HG03139 (cell line): ENCODE measurements at regions not wholly inside any gene's neighbourhood (a gene's known extent, or its start where the extent isn't known, plus 50 kb on each side); places are given as distances from the start of the nearest gene placed in this dataset.
A peak's percentile ranks its signal among the peaks of the same experiment; 100 is the strongest.

ENCODE experiments used
- ATAC-seq: cut with Tn5 transposase; IDR thresholded peaks from one replicate; pipeline ENCODE4 v1.9.1; 2021; ENCODE audit not compliant: unreplicated experiment

DNA sequence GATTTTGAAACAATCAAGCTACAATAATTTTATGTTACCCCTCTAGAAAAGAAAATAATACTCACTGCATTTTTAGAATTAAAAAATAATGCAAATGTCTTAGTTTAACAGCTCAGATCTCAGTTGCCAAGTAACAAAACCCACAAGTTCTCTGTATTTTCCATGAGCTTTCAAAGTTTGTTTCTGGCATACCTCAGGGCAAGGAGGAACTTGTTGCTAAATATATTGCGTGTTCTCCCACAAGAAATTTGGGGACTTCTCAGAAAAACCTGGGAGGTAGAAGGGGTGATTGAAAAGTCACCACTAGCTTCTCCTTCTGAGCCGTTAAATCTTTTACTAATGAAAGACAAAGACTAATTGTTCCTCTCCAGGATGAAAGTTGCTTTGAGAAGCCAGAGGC lies 236.8 kb upstream of the MARCKS start:
- ATAC-seq, result no peak

DNA sequence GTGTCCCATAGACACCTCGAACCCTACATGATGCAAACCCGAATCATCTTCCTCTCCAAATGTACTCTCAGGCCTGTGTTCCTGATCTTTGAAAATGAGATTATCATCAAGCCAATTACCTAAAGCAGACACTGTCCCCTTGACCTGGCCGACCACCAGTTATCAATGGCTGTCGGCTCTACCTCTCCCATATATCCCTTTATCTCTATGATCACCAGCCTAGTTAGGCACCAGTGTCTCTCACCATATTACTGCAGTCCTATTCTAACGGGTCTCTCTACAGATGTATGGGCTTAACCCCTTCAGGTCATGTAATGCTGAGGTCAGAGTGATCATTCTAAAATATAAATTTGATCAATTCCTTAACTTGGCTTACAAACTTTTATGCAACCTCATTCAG lies 234.9 kb upstream of the MARCKS start:
- no peak for ATAC-seq

DNA sequence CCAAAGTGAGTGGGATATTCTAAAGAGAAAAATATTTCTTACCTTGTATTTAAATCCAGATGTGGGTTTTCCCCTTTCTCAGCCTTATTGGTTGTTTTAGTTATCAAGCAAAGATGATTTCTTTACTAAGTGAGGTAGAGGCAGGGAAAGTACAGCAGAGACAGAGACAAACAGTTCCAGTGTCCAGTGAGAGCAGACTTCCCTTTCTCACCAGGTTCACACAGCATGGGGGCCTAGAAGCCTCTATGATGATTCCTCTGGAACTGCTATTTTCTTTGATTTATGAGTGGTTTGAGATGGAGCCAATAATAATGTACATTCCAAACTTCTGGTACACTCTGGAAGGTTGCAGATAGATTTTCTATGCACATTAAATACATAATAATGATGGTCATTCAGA lies 234.0 kb upstream of the MARCKS start:
- no peak for ATAC-seq

DNA sequence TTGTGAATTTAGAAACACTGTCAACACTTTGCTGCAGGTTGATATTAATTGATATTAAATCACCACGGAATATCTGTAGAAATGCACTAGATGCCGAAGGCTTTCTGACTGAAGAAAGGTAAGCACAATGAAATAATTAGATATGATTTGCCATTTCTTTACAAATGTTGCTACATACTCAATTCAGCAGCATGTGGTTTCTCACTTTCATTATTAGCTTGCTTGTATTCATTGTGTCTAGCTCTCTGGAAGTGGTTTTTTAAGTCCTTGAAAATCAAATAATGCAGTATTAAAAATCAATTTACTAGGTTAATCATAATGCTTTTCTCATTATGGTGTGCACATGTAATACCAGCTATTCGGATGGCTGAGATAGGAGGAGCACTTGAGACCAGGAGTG lies 231.3 kb upstream of the MARCKS start:
- ATAC-seq, result peak; percentile 28

DNA sequence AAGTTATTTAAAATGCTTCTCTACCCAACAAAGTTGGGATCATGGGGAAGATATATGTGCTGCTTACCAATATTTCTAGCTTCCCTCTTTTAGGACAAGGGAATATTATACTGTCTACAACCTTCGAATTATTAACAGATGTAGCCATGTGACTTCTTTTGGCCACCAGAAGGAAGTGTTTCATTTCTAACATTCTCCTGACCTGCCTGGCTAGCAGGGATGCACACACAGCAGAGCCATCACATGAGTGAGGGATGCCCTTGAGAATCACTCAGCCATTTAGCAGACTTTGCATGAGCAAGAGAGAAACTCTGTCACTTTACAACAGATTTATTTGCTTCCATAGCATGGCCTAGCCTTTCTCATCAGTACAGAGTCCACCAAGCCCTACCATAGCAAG lies 230.7 kb upstream of the MARCKS start:
- peak; percentile 31 for ATAC-seq

DNA sequence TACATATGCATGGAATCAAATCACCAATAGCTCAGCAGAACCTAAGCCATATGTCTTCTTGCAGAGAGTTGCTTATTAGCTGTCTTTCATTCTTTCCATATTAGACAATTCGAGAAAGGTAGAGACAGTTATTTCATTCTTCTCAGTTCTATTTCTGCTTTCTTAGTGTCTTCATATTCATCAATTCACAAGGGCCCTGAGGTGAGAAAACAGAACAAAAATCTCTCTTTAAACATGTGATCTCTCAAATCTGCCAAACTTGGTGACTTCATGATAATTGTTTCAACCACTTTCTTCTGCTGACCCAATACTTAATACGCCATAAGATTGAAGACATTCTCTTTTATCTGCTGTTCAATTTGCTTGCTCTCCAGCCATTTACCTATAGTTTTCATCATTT lies 229.7 kb upstream of the MARCKS start:
- ATAC-seq, result no peak

DNA sequence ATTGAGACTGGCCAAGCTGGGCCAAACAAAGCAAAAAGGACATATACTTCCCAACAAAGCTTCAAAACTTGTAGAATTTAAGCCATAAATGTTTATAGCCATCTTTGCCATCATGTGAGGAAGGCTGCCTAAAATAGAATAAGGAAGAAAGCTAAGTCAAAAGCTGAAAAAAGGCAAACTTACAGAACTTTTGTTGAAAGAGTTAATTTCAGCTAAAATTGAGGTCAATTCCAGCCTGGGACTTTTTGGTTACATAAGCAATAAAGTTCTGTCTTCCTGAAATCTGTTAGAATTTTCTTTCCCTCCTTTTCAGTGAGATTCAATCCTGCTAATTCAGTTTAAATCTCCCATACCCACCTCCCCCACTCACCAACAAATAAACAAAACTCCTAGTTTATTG lies 227.9 kb upstream of the MARCKS start:
- ATAC-seq, result no peak

DNA sequence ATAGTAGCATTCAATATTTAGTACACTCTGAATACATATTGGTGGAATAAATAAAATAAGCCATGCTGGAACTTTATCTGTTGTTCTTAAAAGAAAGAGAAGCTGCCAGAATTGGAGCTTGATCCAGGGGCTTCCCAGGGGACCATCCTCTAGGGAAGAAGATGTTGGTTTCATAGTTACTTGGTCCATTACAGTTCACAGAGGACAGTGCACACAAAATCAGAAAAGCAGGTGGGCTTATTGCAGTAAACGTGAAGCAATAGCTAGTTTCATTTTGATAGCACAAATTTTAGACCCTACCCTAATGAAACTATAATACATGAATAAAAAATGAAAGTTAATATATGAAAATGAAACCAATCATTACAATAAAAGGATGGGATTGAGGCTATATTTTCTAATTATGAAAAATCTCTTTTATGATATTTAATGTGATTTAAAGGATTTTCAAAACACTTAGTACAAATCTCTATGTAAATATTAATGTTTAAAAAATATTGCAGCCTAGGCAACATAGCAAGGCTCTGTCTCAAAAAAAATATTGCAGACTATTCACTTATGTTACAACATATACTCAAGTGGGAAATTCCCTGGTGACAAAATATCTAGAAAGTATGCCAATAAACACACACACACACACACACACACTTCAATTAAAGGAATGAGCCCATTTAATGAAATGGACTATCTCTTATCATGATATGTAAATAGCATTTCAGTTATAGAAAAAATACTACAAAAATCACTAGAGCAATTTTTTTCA lies 227.0 kb upstream of the MARCKS start:
- no peak for ATAC-seq

DNA sequence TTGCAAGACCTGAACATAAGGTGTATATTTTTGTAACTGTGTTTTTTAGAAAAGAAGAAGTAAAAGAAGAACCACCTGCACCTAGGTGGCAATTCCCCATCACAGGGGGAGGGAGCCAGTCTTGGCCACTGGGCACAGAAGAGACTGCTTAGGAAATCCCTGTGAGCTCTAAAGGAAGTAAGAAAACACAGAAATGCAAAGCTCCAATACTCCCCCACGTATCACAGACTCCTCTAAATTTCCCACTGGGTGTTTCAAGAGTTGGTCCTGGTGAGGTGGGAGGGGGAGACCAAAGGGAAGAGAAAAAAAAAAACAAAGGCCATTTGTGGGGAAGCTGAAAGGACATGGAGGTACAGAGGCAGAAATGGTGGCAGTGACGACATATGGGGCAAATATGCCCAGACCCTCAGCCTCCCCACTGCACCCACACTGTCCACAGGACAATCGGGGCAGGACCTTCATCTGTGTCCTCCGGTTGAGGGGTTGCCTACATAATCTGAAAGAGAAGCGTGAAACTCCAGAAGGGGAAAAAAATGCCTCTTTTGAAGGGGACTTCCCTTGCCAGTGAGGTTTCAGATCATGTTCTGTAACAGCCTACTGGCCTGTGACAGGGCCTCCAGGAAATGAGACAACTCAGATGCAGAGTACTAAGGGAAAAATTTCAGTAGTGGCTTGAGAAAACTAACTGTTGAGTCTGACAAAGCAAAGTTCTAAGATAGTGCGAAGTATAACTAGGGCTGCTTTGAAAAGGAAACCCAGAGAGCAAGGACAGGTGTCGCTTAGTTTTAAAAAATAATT lies 226.2 kb upstream of the MARCKS start:
- ATAC-seq, result peak; percentile 58

DNA sequence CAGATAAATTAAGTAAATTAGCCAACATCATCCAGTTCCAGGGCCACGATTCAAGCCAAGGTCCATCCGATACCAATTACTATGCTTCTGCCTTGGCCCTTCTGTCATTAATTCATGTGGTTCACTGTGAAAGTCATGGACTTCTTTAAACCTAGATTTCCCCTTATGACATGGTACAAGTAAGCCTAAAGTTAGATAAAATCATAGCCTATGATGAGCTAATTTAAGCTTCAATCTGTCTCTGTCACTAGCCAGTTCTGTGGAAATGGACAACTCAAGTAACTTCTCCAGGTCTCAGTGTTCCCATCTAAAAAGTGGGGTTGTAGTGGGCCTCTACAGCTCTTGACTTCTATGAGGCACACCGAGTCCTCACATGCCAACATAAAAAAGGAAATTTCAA lies 225.5 kb upstream of the MARCKS start:
- no peak for ATAC-seq

DNA sequence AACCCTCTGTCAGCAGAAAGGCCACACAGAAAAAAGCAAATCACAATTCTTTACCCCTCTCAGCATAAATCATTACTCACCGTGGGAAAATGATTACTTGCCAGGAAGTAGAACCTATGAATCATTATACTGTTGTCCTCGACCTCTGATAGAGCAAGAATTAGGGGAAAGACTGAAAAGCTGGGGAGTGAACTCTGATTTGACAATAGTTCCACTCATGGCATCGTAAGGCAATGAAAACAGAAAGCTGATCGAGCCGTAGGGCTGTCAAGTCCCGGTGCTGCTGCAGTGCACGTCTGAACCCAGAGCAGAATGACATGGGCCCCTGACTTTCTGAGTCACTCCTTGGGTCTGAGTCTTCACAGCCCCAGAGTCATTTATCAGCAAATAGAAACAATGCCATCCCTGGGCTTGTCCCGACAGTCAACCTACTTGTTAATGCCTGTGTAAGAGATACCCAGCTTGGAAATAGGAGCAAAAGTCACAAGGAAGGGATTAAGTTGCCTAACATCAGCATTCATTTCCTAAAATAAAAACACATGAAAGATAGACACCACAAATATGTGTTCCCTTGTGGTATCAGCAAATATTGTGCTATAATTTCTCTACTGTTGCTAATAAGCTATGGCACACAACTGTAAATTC lies 224.8 kb upstream of the MARCKS start:
- peak; percentile 38 for ATAC-seq

DNA sequence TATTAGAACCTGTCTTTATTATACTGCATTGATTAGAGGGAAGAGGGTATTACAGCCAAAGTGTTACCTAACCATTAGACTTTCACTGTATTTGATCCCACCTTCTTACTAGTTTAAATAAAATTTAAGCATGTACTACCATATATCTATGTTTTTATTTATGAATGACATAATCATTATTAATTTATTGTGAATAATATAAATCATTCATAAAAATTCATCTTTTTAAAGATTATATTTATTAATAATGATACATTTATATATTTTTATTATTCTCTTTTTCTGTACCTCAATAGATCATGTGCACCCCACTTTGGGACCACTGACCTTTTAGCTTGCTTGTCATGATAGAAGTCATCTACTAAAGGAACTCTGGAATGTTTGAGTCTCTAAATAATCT lies 223.5 kb upstream of the MARCKS start:
- no peak for ATAC-seq

DNA sequence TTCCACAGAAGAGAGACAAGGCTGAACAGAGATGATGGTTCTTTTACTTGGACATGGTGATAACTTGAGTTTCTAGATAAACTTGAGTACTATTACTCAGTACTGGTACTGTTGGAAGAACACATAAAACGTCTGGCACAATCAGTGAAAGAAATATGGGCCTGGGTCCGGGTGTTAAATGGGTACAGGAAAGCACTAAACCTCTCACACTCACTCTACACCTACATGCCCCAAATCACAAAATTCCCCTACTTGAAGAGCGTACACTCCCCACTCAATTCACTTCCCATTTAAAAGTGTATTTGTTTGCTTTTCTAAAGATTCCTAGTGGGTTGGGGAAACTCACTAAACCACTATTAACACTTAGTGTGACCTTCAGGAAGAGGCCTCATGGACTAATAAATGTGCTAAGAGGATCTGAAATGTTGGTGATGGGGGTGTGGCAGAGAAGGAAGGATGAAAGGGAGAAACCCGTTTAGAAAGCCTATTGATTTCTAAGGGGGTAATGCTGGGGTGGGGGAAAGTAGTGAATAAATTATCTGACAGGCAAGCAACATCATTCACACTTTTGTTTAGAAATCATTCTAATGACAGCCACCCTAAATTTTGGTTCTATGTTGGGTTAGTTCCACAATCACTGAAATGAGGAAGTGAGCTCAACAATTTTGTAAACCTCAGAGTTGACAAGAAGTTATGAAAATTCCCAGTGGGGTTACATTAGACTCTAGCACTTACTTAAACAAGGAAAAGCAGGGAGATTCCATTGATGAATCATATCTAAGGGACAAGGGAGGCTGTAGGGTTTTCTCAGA lies 222.6 kb upstream of the MARCKS start:
- peak; percentile 20 for ATAC-seq

DNA sequence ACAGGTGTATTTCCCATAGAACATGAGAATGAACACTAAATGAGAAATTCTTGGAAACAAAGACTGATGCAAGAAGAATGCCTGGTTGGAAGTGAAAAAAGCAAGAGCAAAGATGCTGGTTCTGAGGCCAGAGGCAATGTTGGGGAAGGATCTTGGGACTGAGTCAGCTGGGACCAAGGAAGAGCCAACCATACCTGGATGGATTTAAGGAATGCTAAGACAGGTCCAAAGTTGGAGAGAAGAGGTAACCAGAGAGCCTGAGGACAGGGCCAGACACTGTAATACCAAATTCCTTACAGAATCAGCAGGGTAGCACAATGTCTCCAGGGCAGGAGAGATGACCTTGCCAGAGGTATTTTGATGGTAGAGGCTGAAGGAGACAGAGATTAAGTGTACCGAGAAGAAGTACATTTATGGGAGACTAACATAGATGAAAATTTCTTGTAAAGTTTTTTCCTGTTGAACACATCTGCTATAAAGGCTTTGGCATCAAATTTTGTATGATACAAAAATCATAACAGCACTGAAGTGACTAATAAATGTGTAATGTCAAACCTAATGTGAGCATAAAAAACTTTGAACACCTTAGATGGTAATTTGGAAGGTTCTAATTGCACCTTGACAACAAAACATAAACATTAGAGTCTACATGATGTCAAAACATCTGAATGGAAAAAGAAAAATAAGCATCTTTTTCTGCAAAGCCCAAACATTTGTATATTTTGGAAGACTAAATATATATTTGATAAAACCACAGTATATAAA lies 221.7 kb upstream of the MARCKS start:
- ATAC-seq, result no peak

DNA sequence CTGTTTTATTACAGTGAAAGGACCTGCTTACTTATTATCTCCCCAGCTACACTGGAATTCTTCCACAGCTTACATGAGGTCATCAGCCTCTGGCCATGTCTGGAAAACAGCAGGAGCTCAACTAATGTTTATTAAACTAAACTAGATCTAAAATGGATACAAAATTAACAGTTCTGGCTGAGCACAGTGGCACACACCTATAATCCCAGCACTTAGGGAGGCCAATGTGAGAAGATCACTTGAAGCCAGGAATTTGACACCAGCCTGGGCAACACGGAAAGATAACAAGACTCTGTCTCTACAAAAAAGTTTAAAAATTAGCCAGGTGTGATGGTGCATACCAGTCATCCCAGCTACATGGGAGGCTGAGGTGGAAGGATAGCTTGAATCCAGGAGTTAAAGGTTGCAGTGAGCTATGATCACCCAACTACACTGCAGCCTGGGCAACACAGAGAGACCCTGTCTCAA lies 220.8 kb upstream of the MARCKS start:
- ATAC-seq, result no peak

DNA sequence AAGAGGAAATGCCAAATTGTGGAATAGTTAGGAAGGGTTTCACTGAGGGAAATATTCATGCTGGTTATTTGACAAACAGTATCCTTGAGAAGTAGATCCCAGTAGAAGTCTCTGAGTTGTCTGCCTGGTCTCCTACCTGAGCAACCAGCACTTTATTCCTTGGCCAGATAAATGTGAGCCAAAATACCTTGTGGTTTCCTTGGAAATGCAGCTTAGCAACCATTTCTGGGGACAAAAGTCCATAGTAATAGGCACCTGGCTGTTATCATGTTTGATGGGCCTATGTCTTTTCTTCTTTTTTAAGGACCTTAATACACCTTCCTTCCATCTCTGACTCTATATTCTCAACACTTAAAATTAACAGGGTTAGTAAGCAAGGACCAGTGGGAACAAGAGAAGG lies 217.1 kb upstream of the MARCKS start:
- no peak for ATAC-seq

DNA sequence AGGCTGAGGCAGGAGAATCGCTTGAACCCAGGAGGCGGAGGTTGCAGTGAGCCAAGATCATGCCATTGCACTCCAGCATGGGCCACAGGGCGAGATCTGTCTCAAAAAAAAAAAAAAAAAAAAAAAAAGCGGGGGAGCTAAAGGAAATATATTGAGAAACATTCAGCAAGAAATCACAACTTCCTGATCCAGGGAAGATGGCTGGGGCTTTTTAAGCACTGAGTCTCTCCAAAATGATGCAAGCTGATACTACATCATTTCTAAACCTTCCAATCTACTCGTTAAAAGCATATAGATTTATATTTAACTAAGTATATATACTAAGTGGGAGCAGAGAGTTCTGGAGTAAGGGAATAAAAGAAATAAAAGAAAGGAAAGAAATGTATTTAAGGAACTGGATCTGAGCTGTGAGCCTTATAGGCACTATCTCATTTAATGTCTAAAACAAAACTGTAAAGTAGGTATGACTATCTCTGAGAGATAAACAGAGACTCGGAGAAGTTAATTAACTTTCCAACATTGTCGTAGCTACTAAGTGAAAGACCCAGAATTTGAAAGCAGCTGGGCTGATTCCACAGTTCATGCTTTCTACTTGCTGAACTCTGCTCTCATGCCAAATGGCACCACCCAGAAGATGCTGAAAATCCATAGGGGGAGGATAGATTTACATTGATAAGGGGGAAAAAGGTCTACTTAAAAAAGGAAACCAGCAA lies 215.0 kb upstream of the MARCKS start:
- no peak for ATAC-seq

DNA sequence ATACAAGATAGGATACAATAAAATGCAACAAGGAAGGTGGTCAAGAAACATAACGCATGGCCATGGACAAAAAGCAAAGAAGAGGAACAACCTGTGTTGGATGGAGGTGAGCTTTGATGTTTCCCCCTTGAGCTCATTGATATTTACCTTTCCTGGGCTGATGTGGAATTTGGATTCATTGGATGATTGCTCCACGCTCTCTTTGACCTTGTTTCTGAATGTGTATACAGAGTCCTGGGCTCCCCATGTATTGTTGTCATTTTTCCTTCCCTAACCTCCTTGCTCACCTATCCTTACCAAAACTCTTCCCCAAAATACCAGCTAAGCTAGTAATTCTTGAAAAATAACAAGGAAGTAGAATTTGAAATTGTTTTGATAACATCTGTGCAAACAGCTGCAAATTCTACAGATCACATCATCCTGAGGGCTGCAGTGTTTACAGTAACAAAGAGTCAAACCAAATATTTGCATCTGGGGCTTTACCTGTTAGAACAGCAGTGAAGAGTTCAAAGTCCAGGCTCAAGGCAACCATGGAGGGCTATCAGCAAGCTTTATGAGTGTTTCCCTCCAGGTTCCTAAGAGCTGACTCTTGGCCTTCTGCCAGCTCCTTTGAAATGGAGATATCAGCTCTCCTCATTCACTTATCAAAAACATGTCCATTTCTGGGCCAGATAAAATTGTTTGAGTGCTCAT lies 214.3 kb upstream of the MARCKS start:
- peak; percentile 87 for ATAC-seq

DNA sequence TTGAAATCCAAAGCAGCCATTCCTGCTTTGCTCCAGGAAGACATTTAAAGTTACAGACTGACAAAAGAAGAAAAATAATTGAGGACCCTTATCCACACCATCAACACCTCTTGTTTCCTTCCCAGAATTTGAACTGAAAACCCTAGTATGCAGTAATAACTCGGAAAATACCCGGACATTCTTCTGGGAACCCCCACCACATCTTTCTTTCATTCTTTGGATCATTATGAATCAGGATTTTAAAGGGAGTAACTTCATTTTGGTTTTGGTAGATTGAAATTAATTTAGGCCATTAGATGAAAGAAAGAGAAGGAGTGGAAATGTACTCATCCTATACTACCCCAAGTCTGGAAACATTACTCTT lies 213.8 kb upstream of the MARCKS start:
- ATAC-seq, result no peak
